T-cell (primary cell): ENCODE measurements at regions not wholly inside any gene's neighbourhood (a gene's known extent, or its start where the extent isn't known, plus 50 kb on each side); places are given as distances from the start of the nearest gene placed in this dataset.

Experiments
- ATAC-seq, 4 experiments: fragments of 200-7000 bp in 3 of 4; fragments of 150-1000 bp in 1 of 4; cut with Tn5 transposase; replicated peaks in 1 of 4; 1 replicate in 3 of 4; 2 replicates in 1 of 4; pipeline ENCODE4 v1.10.0; 2021; ENCODE audit warnings: moderate library complexity in 3 of 4, mild to moderate bottlenecking in 2 of 4, moderate number of reproducible peaks in 1 of 4
- CTCF ChIA-PET, 2 donors: fragments of 300-600 bp; sonication (Branson Sonifier 250); formaldehyde crosslinking; loops; one replicate each; lab custom pipeline; 2022; ENCODE audit warnings: antibody characterized with exemption in 2 of 2; lab: Charles Lee
- POLR2A ChIA-PET, 2 donors: fragments of 300-600 bp; sonication (Branson Sonifier 250); formaldehyde crosslinking; loops; one replicate each; lab custom pipeline; 2022; ENCODE audit warnings: antibody characterized with exemption in 2 of 2; lab: Charles Lee
- DNase-seq, 35 experiments: peaks; one replicate each; pipeline versions ENCODE4 v3.0.0 to v3.0.0-alpha.2; 2013 to 2023
- H3K27ac ChIP-seq: one replicate; pipeline ENCODE4 v1.5.1; 2013; ENCODE audit warnings: low read length
- H3K27me3 ChIP-seq, 2 experiments: replicated peaks in 1 of 2; 1 replicate in 1 of 2; 2 replicates in 1 of 2; pipeline versions ENCODE4 v1.6.1 to v1.7.0; 2013; ENCODE audit warnings: low read length in 1 of 2, mixed read lengths in 1 of 2; ENCODE audit not compliant: control insufficient read depth in 2 of 2, insufficient read depth in 2 of 2; ENCODE audit errors: extremely low read depth in 1 of 2
- H3K36me3 ChIP-seq, 2 donors: 1 replicate in 1 of 2; 2 replicates in 1 of 2; pipeline versions ENCODE4 v1.6.1 to v1.7.0; 2013; ENCODE audit warnings: low read length in 1 of 2; ENCODE audit not compliant: control insufficient read depth in 2 of 2, insufficient read depth in 1 of 2; ENCODE audit errors: extremely low read depth in 1 of 2
- H3K4me1 ChIP-seq, 2 experiments: 1 replicate in 1 of 2; 2 replicates in 1 of 2; pipeline versions ENCODE4 v1.6.1 to v1.7.0; 2013; ENCODE audit warnings: low read length in 2 of 2, mixed read lengths in 1 of 2; ENCODE audit not compliant: insufficient read depth in 2 of 2, control insufficient read depth in 1 of 2; ENCODE audit errors: extremely low read depth in 1 of 2
- H3K4me3 ChIP-seq, 2 donors: 1 replicate in 1 of 2; 2 replicates in 1 of 2; pipeline versions ENCODE4 v1.5.1 to v1.7.0; 2013; ENCODE audit warnings: mild to moderate bottlenecking in 2 of 2, low read length in 1 of 2, moderate library complexity in 1 of 2; ENCODE audit not compliant: control insufficient read depth in 1 of 2; ENCODE audit errors: extremely low read depth in 1 of 2
- H3K9me3 ChIP-seq: 2 replicates; pipeline ENCODE4 v1.7.0; 2013
- H3K27ac Mint-ChIP-seq, 2 donors: one replicate each; pipeline ENCODE4 v1.8.0; 2020 to 2021; ENCODE audit warnings: mild to moderate bottlenecking in 2 of 2, mixed read lengths in 2 of 2
- H3K27me3 Mint-ChIP-seq, 2 donors: one replicate each; pipeline ENCODE4 v1.8.0; 2021 to 2022; ENCODE audit warnings: mixed read lengths in 2 of 2
- H3K36me3 Mint-ChIP-seq: one replicate; pipeline ENCODE4 v1.8.0; 2021; ENCODE audit warnings: mixed read lengths
- H3K4me1 Mint-ChIP-seq, 3 donors: one replicate each; pipeline ENCODE4 v1.8.0; 2020 to 2022; ENCODE audit warnings: mixed read lengths in 3 of 3, mild to moderate bottlenecking in 1 of 3
- H3K4me3 Mint-ChIP-seq, 3 donors: one replicate each; pipeline ENCODE4 v1.8.0; 2020 to 2022; ENCODE audit warnings: mild to moderate bottlenecking in 3 of 3, mixed read lengths in 3 of 3, moderate library complexity in 3 of 3
- H3K9me3 Mint-ChIP-seq, 3 donors: one replicate each; pipeline ENCODE4 v1.8.0; 2020 to 2022; ENCODE audit warnings: mixed read lengths in 3 of 3
- WGBS: methylation state at CpG from one replicate; pipeline ENCODE4 v1.1.5; 2013; ENCODE audit warnings: missing lambda C conversion rate; ENCODE audit not compliant: insufficient coverage; 5-methylcytosine and 5-hydroxymethylcytosine counted together

DNA sequence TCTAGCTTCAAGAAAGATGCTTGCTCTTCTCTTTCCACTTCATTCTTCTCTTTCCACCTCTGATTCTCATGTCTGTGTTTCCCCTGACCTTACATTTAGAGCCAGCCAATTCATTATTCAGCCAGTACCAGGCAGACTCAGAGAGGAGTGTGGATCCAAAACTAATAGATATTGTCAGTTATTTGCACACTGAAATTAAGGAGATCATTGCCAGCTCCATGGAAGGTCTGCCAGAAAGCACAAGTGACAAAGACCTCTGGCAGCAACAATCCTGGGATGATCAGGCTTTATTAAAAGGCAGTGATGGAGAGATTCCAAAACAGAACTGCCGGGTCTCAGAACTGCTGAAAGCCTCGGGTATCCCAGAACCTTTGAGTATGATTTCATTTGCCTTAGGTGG, 749.4 kb downstream of the XPNPEP1 start:
- H3K27ac Mint-ChIP-seq = no peak overlapping the region
- no peak overlapping the region for H3K4me3 ChIP-seq
- POLR2A ChIA-PET = no interaction called here
- 43% methylated on average over 2 of the region's 2 CpGs for WGBS
- H3K4me1 ChIP-seq = no peaks in the 10 kb centered on the region
- DNase-seq (no peak), ATAC-seq (no peak)
- H3K27me3 Mint-ChIP-seq = no peaks in the 10 kb centered on the region
- H3K4me1 Mint-ChIP-seq = no peaks in the 10 kb centered on the region
- no peaks in the 10 kb centered on the region for H3K27me3 ChIP-seq
- no peak overlapping the region for H3K27ac ChIP-seq
- H3K36me3 ChIP-seq = no peaks in the 10 kb centered on the region
- CTCF ChIA-PET = no interaction called here
- H3K4me3 Mint-ChIP-seq = no peak overlapping the region
- H3K9me3 Mint-ChIP-seq = peaks cover 12 to 29% (median 22%) of the 10 kb centered on the region in 3 donors
- no peaks in the 10 kb centered on the region for H3K9me3 ChIP-seq
- H3K36me3 Mint-ChIP-seq = no peaks in the 10 kb centered on the region

GRCh38 chr10:109173121-109173520, 750.2 kb downstream of the XPNPEP1 start:
- DNase-seq = no peak
- 42% methylated on average over 2 of the region's 2 CpGs for WGBS
- ATAC-seq = no peak
- no peaks in the 10 kb centered on the region for H3K36me3 Mint-ChIP-seq
- H3K9me3 ChIP-seq = no peaks in the 10 kb centered on the region
- ChIA-PET CTCF (no interaction called here), POLR2A (no interaction called here)
- H3K4me1 Mint-ChIP-seq = no peaks in the 10 kb centered on the region
- H3K4me3 Mint-ChIP-seq = no peak overlapping the region
- H3K4me1 ChIP-seq = no peaks in the 10 kb centered on the region
- H3K36me3 ChIP-seq = no peaks in the 10 kb centered on the region
- no peak overlapping the region for H3K4me3 ChIP-seq
- H3K27me3 ChIP-seq = no peaks in the 10 kb centered on the region
- no peak overlapping the region for H3K27ac ChIP-seq
- peaks cover 12 to 29% (median 27%) of the 10 kb centered on the region in 3 donors for H3K9me3 Mint-ChIP-seq
- no peaks in the 10 kb centered on the region for H3K27me3 Mint-ChIP-seq
- H3K27ac Mint-ChIP-seq = no peak overlapping the region

DNA sequence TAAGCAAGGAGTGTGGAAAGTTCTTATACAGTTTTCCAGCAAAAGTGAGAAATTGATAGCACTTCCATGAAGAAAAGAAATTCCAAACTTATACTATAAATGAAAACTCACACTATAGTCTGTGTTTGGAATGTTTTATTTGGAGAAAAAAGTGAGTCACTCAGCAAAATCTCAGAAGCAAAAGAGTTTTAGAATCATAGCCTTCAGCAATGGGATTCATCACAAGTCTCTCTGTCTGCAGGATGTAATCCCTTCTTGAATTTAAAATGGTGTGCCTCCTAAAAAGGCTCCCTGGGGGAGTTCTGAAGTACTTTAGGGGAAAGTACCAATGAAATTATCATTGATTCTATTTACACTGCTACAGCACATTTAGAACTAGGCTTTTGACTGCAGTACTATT, 756.4 kb downstream of the XPNPEP1 start:
- no peaks in the 10 kb centered on the region for H3K4me1 Mint-ChIP-seq

DNA sequence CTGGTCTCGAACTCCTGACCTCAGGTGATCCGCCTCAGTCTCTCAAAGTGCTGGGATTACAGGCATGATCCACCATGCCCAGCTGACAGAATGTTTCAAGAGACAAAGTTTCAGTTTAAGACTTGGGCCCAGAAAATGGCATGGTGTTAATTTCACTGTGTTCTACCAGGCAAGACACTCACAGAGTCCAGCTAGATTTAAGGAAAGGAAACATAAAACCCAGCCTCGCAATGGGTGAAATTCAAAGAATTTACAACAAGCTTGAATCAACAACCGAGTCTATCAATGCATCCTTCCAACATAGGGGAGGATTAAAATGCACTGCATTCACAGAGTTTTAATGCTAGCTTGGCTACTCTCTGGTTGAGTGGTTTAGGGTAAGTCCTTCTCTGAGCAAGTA, 764.0 kb downstream of the XPNPEP1 start:
- POLR2A ChIA-PET = no interaction called here
- Mint-ChIP-seq H3K27me3 (no peaks in the 10 kb centered on the region), H3K9me3 (peaks cover 18 to 21% (median 18%) of the 10 kb centered on the region in 3 donors), H3K4me3 (no peak overlapping the region), H3K36me3 (no peaks in the 10 kb centered on the region), H3K27ac (no peak overlapping the region), H3K4me1 (no peaks in the 10 kb centered on the region)
- H3K36me3 ChIP-seq = no peaks in the 10 kb centered on the region
- CTCF ChIA-PET = interaction anchor here in 1 of 2 donors (0.6 kb wide), 1 partner anchor 144 kb away, joined by 7 read pairs; no protein-coding TSS in a partner anchor
- no peaks in the 10 kb centered on the region for H3K27me3 ChIP-seq
- no peaks in the 10 kb centered on the region for H3K9me3 ChIP-seq
- ATAC-seq (no peak), DNase-seq (no peak)
- 87% methylated on average over 2 of the region's 4 CpGs for WGBS
- no peaks in the 10 kb centered on the region for H3K4me1 ChIP-seq
- no peak overlapping the region for H3K27ac ChIP-seq
- H3K4me3 ChIP-seq = no peak overlapping the region

More for the DNA sequence above, 756.4 kb downstream of the XPNPEP1 start:
- Mint-ChIP-seq H3K27ac (no peak overlapping the region), H3K27me3 (no peaks in the 10 kb centered on the region), H3K9me3 (peaks cover 16 to 17% (median 17%) of the 10 kb centered on the region in 3 donors), H3K4me3 (no peak overlapping the region), H3K36me3 (no peaks in the 10 kb centered on the region)
- H3K9me3 ChIP-seq = no peaks in the 10 kb centered on the region
- CTCF ChIA-PET = no interaction called here
- H3K4me1 ChIP-seq = no peaks in the 10 kb centered on the region
- ATAC-seq = no peak
- no peak for DNase-seq
- no peaks in the 10 kb centered on the region for H3K27me3 ChIP-seq
- POLR2A ChIA-PET = no interaction called here
- H3K36me3 ChIP-seq = no peaks in the 10 kb centered on the region
- no peak overlapping the region for H3K4me3 ChIP-seq
- H3K27ac ChIP-seq = no peak overlapping the region

DNA sequence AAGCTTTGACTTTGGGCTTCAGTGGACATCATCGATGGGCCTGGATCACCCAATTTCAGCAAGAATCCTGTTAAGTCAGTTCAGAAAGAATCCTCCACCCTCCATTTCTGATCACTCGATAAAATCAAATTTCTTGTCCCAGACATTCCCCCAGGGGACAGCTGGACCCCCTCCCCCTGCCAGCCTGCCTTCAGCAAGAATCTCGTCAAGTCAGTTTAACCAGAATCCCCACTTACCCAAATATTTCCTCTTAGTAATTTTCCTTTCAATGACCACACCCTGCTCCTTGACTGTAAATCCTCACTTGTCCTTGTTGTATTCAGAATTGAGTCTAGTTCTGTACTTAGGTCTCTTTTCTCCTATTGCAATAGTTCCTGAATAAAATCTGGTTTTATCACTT, 766.9 kb downstream of the XPNPEP1 start:
- no peaks in the 10 kb centered on the region for H3K4me1 ChIP-seq
- 77% methylated on average over 3 of the region's 3 CpGs for WGBS
- no peak overlapping the region for H3K4me3 Mint-ChIP-seq
- ChIA-PET CTCF (no interaction called here), POLR2A (no interaction called here)
- no peak overlapping the region for H3K27ac ChIP-seq
- peaks cover 14 to 20% (median 17%) of the 10 kb centered on the region in 3 donors for H3K9me3 Mint-ChIP-seq
- no peaks in the 10 kb centered on the region for H3K4me1 Mint-ChIP-seq
- no peak for ATAC-seq
- no peak for DNase-seq
- H3K36me3 ChIP-seq = no peaks in the 10 kb centered on the region
- no peak overlapping the region for H3K27ac Mint-ChIP-seq
- H3K36me3 Mint-ChIP-seq = no peaks in the 10 kb centered on the region
- H3K4me3 ChIP-seq = no peak overlapping the region
- no peaks in the 10 kb centered on the region for H3K27me3 Mint-ChIP-seq
- H3K27me3 ChIP-seq = no peaks in the 10 kb centered on the region
- H3K9me3 ChIP-seq = no peaks in the 10 kb centered on the region

DNA sequence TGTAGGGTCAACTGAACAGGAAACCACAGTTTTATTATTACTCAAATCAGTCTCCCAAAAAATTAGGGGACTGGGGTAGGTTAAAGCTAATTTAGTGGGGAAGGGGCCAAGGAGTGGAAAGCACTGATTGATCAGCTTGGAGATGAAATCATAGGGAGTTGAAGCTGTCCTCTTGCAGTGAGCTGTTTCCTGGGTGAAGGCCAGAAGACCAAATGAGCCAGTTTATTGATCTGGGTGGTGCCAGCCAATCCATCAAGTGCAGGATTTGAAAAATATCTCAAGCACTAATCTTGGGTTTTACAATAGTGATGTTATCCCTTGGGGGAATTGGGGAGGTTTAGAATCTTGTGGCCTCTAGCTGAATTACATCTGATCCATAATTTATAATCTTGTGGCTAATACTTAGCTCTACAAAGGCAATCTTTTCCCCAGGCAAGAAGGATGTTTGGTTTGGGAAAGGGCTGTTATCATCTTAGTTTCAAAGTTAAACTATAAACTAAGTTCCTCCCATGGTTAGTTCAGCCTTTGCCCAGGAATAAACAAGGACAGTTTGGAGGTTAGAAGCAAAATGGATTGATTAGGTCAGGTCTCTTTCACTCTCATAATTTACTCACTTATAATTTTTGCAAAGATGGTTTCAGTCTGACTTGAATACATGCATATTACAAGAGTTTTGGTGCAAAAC, 773.5 kb downstream of the XPNPEP1 start:
- POLR2A ChIA-PET = no interaction called here
- peaks cover 8 to 25% (median 21%) of the 10 kb centered on the region in 3 donors for H3K9me3 Mint-ChIP-seq

GRCh38 chr10:109127363-109127762, 795.9 kb downstream of the XPNPEP1 start:
- peaks cover 1 to 10% (median 7%) of the 10 kb centered on the region in 3 donors for H3K9me3 Mint-ChIP-seq
- no peak for DNase-seq
- Histone ChIP-seq H3K27me3 (no peaks in the 10 kb centered on the region), H3K36me3 (no peaks in the 10 kb centered on the region), H3K4me3 (no peak overlapping the region), H3K4me1 (no peaks in the 10 kb centered on the region), H3K9me3 (no peaks in the 10 kb centered on the region), H3K27ac (no peak overlapping the region)
- no peaks in the 10 kb centered on the region for H3K27me3 Mint-ChIP-seq
- no peak overlapping the region for H3K27ac Mint-ChIP-seq
- no peaks in the 10 kb centered on the region for H3K36me3 Mint-ChIP-seq
- no CpG with 5 or more reads among the region's 1 CpG for WGBS
- no peak overlapping the region for H3K4me3 Mint-ChIP-seq
- ChIA-PET CTCF (no interaction called here), POLR2A (no interaction called here)
- H3K4me1 Mint-ChIP-seq = no peaks in the 10 kb centered on the region
- no peak for ATAC-seq

More for the DNA sequence above, 773.5 kb downstream of the XPNPEP1 start:
- H3K27me3 Mint-ChIP-seq = no peaks in the 10 kb centered on the region
- CTCF ChIA-PET = no interaction called here
- Histone ChIP-seq H3K9me3 (no peaks in the 10 kb centered on the region), H3K4me3 (no peak overlapping the region), H3K27me3 (no peaks in the 10 kb centered on the region), H3K27ac (no peak overlapping the region), H3K36me3 (no peaks in the 10 kb centered on the region), H3K4me1 (no peaks in the 10 kb centered on the region)
- no peaks in the 10 kb centered on the region for H3K4me1 Mint-ChIP-seq
- no peak for ATAC-seq
- no peak overlapping the region for H3K27ac Mint-ChIP-seq
- H3K36me3 Mint-ChIP-seq = no peaks in the 10 kb centered on the region
- no peak overlapping the region for H3K4me3 Mint-ChIP-seq
- no peak for DNase-seq
